IPS-18a (cell line): ENCODE measurements at regions not wholly inside any gene's neighbourhood (a gene's known extent, or its start where the extent isn't known, plus 50 kb on each side); places are given as distances from the start of the nearest gene placed in this dataset.
A peak's percentile ranks its signal among the peaks of the same experiment; 100 is the strongest.

Source experiments
- H3K27ac ChIP-seq: one replicate; pipeline ENCODE4 v1.5.1; 2013; ENCODE audit warnings: low read length
- H3K27me3 ChIP-seq: one replicate; pipeline ENCODE4 v1.6.1; 2013; ENCODE audit warnings: mild to moderate bottlenecking, low read length; ENCODE audit not compliant: control insufficient read depth, insufficient read depth
- H3K36me3 ChIP-seq: one replicate; pipeline ENCODE4 v1.6.1; 2013; ENCODE audit warnings: low read depth, low read length; ENCODE audit not compliant: control insufficient read depth
- H3K4me1 ChIP-seq: one replicate; pipeline ENCODE4 v1.6.1; 2013; ENCODE audit warnings: low read depth, low read length; ENCODE audit not compliant: control insufficient read depth
- H3K4me3 ChIP-seq: one replicate; pipeline ENCODE4 v1.5.1; 2013; ENCODE audit warnings: low read length
- H3K9ac ChIP-seq: one replicate; pipeline ENCODE4 v1.6.1; 2013; ENCODE audit warnings: mild to moderate bottlenecking, low read length, moderate library complexity
- H3K9me3 ChIP-seq: one replicate; pipeline ENCODE4 v1.6.1; 2013; ENCODE audit warnings: low read depth, low read length; ENCODE audit not compliant: control insufficient read depth

- Histone ChIP-seq H3K36me3 (no peaks in the 10 kb centered on the region), H3K4me3 (no peak overlapping the region), H3K27me3 (no peaks in the 10 kb centered on the region), H3K9me3 (no peaks in the 10 kb centered on the region), H3K9ac (no peak overlapping the region), H3K4me1 (no peaks in the 10 kb centered on the region), H3K27ac (no peak overlapping the region)
Measured at GRCh38 chr5:69033690-69034089, 60.1 kb upstream of the SLC30A5 start.

- H3K9me3 ChIP-seq = no peaks in the 10 kb centered on the region
Measured at GRCh38 chr5:69034898-69035297, 58.9 kb upstream of the SLC30A5 start.

DNA sequence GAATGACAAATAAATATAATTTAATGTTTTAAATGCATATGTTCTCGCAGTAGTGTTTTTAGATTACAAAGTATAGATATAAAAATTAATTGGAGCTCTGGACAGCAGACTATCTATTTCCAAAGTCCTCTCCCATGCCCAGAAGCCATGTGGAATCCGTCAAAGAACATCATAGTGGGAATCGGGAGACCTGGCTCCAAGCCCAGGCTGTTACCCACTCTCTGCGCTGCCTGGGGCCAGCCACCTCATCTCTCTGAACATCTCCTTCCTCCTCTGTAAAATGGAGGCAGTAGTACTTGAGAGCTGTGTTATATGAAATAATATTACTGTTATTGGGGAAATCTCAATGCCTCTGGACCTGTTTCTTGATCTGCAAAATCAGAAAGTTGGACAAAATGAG, 58.1 kb upstream of the SLC30A5 start:
- no peak overlapping the region for H3K4me3 ChIP-seq
- H3K9ac ChIP-seq = no peak overlapping the region
- no peak overlapping the region for H3K27ac ChIP-seq
- H3K36me3 ChIP-seq = no peaks in the 10 kb centered on the region
- no peaks in the 10 kb centered on the region for H3K4me1 ChIP-seq
- no peaks in the 10 kb centered on the region for H3K9me3 ChIP-seq
- no peaks in the 10 kb centered on the region for H3K27me3 ChIP-seq

More at GRCh38 chr5:69034898-69035297, 58.9 kb upstream of the SLC30A5 start:
- Histone ChIP-seq H3K4me1 (no peaks in the 10 kb centered on the region), H3K27me3 (no peaks in the 10 kb centered on the region), H3K27ac (no peak overlapping the region), H3K4me3 (no peak overlapping the region), H3K36me3 (no peaks in the 10 kb centered on the region), H3K9ac (no peak overlapping the region)

DNA sequence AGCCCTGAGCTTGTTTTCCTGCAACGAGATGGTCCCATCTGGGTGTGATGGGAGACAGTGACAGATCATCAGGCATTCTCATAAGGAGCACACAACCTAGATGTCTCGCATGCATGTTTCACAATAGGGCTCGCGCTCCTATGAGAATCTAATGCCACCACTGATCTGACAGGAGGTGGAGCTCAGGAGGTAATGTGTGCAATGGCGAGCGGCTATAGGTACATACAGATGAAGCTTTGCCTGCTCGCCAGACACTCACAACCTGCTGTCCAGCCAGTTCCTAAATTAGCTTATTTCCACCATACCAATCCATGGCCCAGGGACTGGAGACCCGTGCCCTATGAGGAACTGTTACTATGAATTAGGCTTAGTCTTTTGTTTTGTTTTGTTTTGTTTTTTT, 55.3 kb upstream of the SLC30A5 start:
- Histone ChIP-seq H3K36me3 (no peaks in the 10 kb centered on the region), H3K9me3 (no peaks in the 10 kb centered on the region), H3K27ac (no peak overlapping the region), H3K4me1 (no peaks in the 10 kb centered on the region), H3K27me3 (no peaks in the 10 kb centered on the region), H3K9ac (no peak overlapping the region), H3K4me3 (no peak overlapping the region)

DNA sequence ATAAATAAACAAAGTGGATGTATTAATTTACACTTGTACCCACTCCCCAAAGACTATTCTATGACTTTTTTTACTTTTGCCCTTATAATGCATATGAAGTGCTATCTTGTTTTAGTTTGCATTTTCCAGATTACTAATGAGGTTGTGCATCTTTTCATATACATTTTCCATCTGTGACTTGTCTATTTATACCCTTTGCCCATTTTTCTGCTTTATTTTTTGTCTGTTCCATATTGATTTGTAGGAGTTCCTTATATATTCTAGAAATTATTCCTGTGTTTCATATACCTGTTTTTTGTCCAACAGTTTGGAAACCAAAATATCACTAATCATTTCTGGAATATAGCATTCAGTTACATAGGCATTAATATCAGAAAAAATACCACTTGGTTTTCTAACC, 54.0 kb upstream of the SLC30A5 start:
- Histone ChIP-seq H3K9me3 (no peaks in the 10 kb centered on the region), H3K27ac (no peak overlapping the region), H3K27me3 (no peaks in the 10 kb centered on the region), H3K9ac (no peak overlapping the region), H3K4me3 (no peak overlapping the region), H3K4me1 (no peaks in the 10 kb centered on the region), H3K36me3 (no peaks in the 10 kb centered on the region)

DNA sequence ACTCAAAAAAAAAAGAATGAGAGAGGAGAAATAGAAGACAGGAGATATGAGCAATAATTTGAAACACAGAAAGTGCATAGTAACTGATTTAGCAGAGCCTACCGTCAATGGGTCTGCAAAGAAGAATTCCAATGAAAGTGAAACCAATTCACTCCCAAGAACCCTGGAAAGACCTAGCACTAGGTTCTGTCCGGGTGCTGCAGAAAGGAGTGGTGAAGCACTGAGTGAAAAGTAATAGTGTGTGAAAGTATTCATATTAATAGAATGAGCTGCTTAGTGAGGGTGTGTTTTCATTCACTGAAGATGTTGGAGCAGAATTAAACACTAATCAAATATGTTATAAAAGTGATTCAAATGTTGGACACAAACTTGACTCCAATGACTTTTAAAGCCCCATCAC, 51.3 kb upstream of the SLC30A5 start:
- Histone ChIP-seq H3K27ac (no peak overlapping the region), H3K36me3 (no peaks in the 10 kb centered on the region), H3K27me3 (no peaks in the 10 kb centered on the region), H3K4me3 (peak overlapping the region; percentile 77), H3K9me3 (no peaks in the 10 kb centered on the region), H3K9ac (no peak overlapping the region), H3K4me1 (no peaks in the 10 kb centered on the region)

GRCh38 chr5:69042915-69043654, 50.7 kb upstream of the SLC30A5 start:
- Histone ChIP-seq H3K36me3 (no peaks in the 10 kb centered on the region), H3K27ac (no peak overlapping the region), H3K27me3 (no peaks in the 10 kb centered on the region), H3K4me1 (no peaks in the 10 kb centered on the region), H3K9ac (peak overlapping the region; percentile 56), H3K9me3 (no peaks in the 10 kb centered on the region), H3K4me3 (peak overlapping the region; percentile 77)

GRCh38 chr5:69043655-69043996, 50.2 kb upstream of the SLC30A5 start:
- Histone ChIP-seq H3K9me3 (no peaks in the 10 kb centered on the region), H3K4me1 (no peaks in the 10 kb centered on the region), H3K27me3 (no peaks in the 10 kb centered on the region), H3K27ac (no peak overlapping the region), H3K9ac (no peak overlapping the region), H3K4me3 (no peak overlapping the region), H3K36me3 (no peaks in the 10 kb centered on the region)
